Skeletal muscle tissue (tissue), 3 donors: ENCODE measurements at regions not wholly inside any gene's neighbourhood (a gene's known extent, or its start where the extent isn't known, plus 50 kb on each side); places are given as distances from the start of the nearest gene placed in this dataset.
"Not testable (repeated sequence)": the region's sequence is repeated elsewhere in the genome, so short reads cannot be mapped to it uniquely, and the experiment has no call there.

ENCODE experiments used
- H3K27ac ChIP-seq: one replicate; pipeline ENCODE4 v1.7.0; 2013; ENCODE audit warnings: mild to moderate bottlenecking, low read depth, low read length, inconsistent platforms
- H3K27me3 ChIP-seq, 3 donors: one replicate each; pipeline ENCODE4 v1.7.0; 2013; ENCODE audit warnings: low read length in 3 of 3; ENCODE audit not compliant: control insufficient read depth in 3 of 3, insufficient read depth in 3 of 3
- H3K36me3 ChIP-seq, 3 donors: one replicate each; pipeline ENCODE4 v1.7.0; 2013; ENCODE audit warnings: low read length in 3 of 3; ENCODE audit not compliant: control insufficient read depth in 3 of 3, insufficient read depth in 3 of 3
- H3K4me1 ChIP-seq, 3 donors: one replicate each; pipeline ENCODE4 v1.7.0; 2013; ENCODE audit warnings: low read length in 3 of 3, mild to moderate bottlenecking in 3 of 3; ENCODE audit not compliant: control insufficient read depth in 3 of 3, insufficient read depth in 3 of 3
- H3K4me3 ChIP-seq, 3 donors: one replicate each; pipeline ENCODE4 v1.7.0; 2013; ENCODE audit warnings: low read length in 3 of 3
- H3K9ac ChIP-seq, 3 donors: one replicate each; pipeline ENCODE4 v1.7.0; 2013; ENCODE audit warnings: low read length in 3 of 3, mild to moderate bottlenecking in 3 of 3, moderate library complexity in 2 of 3, low read depth in 1 of 3
- H3K9me3 ChIP-seq, 3 donors: one replicate each; pipeline ENCODE4 v1.7.0; 2013; ENCODE audit warnings: low read length in 3 of 3; ENCODE audit not compliant: control insufficient read depth in 3 of 3
- donor health status: Osteomylitis.

DNA sequence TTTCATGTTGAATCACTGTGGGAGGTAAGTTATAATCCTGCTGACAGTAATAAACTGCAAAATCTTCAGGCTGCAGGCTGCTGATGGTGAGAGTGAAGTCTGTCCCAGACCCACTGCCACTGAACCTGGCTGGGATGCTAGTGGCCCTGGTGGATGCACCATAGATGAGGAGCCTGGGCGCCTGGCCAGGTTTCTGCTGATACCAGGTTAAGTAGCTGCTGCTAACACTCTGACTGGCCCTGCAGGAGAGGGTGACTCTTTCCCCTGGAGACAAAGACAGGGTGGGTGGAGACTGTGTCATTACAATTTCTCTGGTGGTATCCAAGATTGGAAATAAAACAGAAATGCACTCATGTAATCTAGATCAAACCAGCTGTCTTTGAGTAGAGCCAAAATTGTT, 287.0 kb downstream of the RPIA start:
- H3K36me3 ChIP-seq, H3K27ac ChIP-seq, H3K4me1 ChIP-seq, H3K9me3 ChIP-seq, H3K27me3 ChIP-seq, H3K4me3 ChIP-seq, H3K9ac ChIP-seq: not testable (repeated sequence)

DNA sequence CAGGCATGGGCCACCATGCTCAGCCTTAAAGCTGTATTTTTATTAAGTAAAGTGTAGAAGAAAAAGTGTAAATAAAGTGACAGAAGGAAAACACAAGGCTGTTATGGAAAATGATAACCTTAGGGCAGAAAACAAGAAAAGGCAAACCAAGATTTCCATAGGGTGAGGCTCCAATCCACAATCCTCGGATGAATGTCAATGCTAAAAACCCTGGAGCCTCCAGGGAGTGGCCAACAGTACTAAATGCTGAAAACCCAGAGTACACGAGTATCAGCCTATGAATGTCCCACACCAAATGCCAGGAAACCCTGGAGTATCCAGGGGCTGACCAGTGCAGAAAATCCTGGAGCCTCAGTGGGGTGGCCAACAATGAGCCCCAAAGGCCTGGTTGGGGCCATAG, 292.6 kb downstream of the RPIA start:
- H3K4me1 ChIP-seq, H3K27ac ChIP-seq, H3K27me3 ChIP-seq, H3K9me3 ChIP-seq, H3K9ac ChIP-seq, H3K36me3 ChIP-seq, H3K4me3 ChIP-seq: not testable (repeated sequence)

DNA sequence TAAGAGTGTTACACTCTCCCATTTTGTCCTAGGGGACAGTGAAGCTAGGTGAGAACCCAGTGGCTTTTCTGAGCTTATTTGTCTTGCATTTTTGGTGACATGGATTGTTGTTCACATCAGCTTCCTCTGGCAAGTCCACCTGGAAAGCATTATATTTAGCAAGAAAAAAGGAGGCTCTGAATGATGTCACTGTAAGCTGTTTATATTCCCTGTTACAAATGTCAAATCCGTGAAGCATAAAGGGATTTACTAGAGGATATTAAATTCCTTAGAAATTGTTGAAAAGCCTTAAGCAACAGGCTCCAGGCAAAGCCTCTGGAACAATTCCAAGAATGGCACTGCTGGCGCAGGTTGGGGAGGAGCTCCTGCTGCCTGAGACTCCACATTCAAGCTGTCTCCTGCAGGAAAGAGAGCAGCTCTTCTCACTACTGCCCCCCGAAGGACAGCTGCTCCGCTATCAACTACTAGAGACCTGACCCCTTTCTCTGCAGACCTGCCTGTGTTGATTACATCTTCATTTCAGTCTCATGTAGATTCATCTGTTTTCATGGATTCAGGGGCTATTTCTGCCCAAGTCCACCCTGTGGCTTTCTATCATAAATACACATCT, 295.4 kb downstream of the RPIA start:
- not testable (repeated sequence) for H3K36me3 ChIP-seq, H3K4me1 ChIP-seq, H3K27ac ChIP-seq, H3K9ac ChIP-seq, H3K4me3 ChIP-seq, H3K27me3 ChIP-seq, H3K9me3 ChIP-seq

DNA sequence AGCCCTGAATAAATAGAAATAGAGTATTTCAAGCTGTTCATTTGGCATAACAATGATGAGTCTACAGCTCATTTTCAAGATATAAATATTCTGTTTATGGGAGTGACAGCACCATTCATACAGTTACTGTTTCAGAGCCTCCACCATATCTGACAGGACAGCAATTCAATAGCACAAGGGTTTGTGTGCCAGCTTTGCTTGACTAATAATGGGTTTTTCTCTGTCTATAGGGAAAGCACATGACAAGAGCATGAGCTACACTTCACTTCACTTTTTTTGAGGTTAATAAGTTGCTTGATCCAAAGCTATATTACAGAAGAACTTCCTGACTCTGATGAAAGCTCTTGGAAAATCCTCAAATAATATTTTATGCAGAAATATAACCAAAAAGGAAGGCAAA, 297.1 kb downstream of the RPIA start:
- H3K36me3 ChIP-seq, H3K9ac ChIP-seq, H3K27ac ChIP-seq, H3K4me3 ChIP-seq, H3K4me1 ChIP-seq, H3K27me3 ChIP-seq, H3K9me3 ChIP-seq: not testable (repeated sequence)

DNA sequence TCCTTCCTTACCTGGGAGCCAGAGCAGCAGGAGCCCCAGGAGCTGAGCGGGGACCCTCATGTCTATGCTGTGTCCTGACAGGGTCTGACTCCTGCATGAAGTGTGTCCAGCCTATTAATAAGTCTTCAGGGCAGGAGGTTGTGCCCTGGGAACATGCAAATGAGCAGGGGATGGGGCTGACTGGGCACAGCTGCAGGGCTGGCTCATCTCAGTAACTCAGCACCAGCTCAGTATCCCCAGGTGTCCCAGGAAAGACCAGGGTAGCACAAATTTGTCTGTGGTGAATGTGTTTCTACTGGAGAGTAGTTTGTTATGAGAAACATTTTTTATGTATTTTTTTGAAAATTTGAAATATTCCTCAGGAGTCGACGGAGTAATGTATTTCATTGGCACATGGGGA, 301.3 kb downstream of the RPIA start:
- not testable (repeated sequence) for H3K9ac ChIP-seq, H3K4me1 ChIP-seq, H3K27ac ChIP-seq, H3K4me3 ChIP-seq, H3K36me3 ChIP-seq, H3K27me3 ChIP-seq, H3K9me3 ChIP-seq

DNA sequence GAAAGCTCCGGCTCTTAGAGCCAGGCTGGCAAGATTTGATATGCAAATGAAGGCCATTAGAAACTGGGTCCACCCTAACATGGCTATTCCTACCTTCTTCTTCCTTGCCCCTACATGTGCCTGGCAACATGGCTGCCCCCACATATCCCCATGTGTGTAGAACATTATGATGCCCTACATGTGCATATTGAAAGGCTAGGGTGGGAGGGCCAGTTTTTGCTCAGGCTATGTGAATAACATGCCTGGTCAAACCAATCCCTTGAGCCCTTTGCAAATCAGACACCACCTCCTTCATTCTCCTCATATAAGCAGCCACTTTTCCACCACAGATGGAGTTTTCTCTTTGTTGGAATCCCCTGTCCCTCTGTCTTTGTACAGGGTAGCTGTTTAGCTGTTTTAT, 303.4 kb downstream of the RPIA start:
- H3K36me3 ChIP-seq, H3K4me1 ChIP-seq, H3K4me3 ChIP-seq, H3K9me3 ChIP-seq, H3K27me3 ChIP-seq, H3K27ac ChIP-seq, H3K9ac ChIP-seq: not testable (repeated sequence)

GRCh38 chr2:88996588-88996987, 305.1 kb downstream of the RPIA start:
- not testable (repeated sequence) for H3K4me1 ChIP-seq, H3K36me3 ChIP-seq, H3K4me3 ChIP-seq, H3K27ac ChIP-seq, H3K9me3 ChIP-seq, H3K9ac ChIP-seq, H3K27me3 ChIP-seq

DNA sequence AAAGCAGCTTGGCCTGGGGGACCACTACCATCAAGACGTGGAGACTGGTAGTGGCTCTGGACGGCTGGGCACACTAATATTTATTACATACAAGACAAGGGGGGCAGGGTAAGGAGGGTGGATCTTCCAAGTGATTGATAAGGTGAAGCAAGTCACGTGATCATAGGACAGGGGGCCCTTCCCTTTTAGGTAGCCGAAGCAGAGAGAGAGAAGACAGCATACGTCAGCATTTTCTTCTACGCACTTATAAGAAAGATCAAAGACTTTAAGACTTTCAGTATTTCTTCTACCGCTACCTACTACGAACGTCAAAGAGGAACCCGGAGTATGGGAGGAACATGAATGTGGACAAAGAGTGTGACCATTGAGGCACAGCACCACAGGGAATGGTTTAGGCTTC, 307.9 kb downstream of the RPIA start:
- H3K9ac ChIP-seq: no peak overlapping the region
- H3K9me3 ChIP-seq: no peaks in the 10 kb centered on the region
- H3K27me3 ChIP-seq: no peaks in the 10 kb centered on the region
- no peaks in the 10 kb centered on the region for H3K36me3 ChIP-seq
- H3K4me3 ChIP-seq: no peak overlapping the region
- H3K4me1 ChIP-seq: no peaks in the 10 kb centered on the region
- H3K27ac ChIP-seq: no peak overlapping the region

DNA sequence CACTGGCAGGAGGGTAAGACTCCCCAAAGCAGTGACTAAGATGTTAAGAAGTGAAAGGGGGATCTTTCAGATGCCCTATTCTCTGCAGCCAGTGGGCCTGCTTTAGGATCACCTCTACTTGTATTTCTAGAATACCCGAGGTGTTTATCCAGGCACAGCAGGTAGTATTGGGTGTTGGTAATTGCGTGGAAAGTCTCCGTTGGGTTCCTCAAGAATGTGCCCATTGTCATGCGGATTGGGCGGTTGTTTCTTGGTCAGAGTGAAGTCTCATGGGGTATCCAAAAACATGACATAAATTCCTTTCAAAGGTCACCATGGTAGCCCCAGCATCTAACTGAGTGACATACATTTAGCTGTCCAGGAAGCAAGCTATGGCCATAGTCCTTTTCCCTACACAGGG, 308.8 kb downstream of the RPIA start:
- H3K27me3 ChIP-seq: no peaks in the 10 kb centered on the region
- no peak overlapping the region for H3K9ac ChIP-seq
- no peak overlapping the region for H3K27ac ChIP-seq
- no peaks in the 10 kb centered on the region for H3K4me1 ChIP-seq
- no peaks in the 10 kb centered on the region for H3K36me3 ChIP-seq
- H3K4me3 ChIP-seq: no peak overlapping the region
- H3K9me3 ChIP-seq: no peaks in the 10 kb centered on the region

DNA sequence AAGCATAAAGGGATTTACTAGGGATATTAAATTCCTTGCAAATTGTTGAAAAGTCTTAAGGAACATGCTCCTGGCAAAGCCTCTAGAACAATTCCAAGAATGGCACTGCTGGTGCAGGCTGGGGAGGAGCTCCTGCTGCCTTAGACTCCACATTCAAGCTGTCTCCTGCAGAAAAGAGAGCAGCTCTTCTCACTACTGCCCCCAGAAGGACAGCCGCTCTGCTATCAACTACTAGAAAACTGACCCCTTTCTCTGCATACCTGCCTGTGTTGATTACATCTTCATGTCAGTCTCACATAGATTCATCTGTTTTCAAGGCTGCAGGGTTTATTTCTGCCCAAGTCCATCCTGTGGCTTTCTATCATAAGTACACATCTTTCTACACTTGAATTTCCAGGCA, 312.8 kb downstream of the RPIA start:
- H3K36me3 ChIP-seq, H3K9ac ChIP-seq, H3K9me3 ChIP-seq, H3K4me3 ChIP-seq, H3K27me3 ChIP-seq, H3K4me1 ChIP-seq, H3K27ac ChIP-seq: not testable (repeated sequence)

GRCh38 chr2:89020566-89020965, 329.1 kb downstream of the RPIA start:
- H3K4me3 ChIP-seq, H3K27me3 ChIP-seq, H3K4me1 ChIP-seq: not testable (repeated sequence)

More at GRCh38 chr2:89020566-89020965, 329.1 kb downstream of the RPIA start:
- H3K27ac ChIP-seq, H3K36me3 ChIP-seq, H3K9ac ChIP-seq, H3K9me3 ChIP-seq: not testable (repeated sequence)
